ENCODE measurements at regions not wholly inside any gene's neighbourhood (a gene's known extent, or its start where the extent isn't known, plus 50 kb on each side); places are given as distances from the start of the nearest gene placed in this dataset.

- no peak for DNase-seq
Observed at GRCh38 chr7:25895792-25896171, 256.2 kb upstream of the NFE2L3 start.

DNA sequence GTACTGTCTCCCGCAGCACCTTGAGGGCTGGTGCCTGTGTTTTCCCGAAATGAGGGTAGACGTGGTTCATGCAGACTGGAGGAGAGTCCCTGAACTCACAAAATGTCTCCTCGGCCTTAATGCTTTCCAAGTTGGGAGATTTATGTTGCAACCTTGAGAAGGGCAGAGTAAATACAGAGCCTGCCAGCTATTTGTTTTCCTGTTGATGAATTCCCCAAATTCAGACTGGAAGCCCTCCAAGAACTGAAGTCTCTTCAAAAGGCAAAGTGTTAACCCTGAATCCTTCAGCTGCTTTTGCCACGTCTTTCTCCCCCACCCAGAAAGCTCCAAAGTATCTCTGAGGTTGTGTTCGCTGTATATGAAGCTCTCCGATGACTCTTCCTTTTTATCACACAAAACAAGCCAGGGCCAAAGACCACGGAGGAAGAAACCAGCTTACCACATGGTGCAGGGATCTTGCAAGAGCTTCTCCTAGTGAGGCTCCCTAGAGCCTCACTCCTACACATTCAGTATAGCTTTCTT is 254.7 kb upstream of the NFE2L3 start:
- no peak for DNase-seq

- no peak for DNase-seq
Observed at GRCh38 chr7:25900245-25900644, 251.8 kb upstream of the NFE2L3 start.

DNA sequence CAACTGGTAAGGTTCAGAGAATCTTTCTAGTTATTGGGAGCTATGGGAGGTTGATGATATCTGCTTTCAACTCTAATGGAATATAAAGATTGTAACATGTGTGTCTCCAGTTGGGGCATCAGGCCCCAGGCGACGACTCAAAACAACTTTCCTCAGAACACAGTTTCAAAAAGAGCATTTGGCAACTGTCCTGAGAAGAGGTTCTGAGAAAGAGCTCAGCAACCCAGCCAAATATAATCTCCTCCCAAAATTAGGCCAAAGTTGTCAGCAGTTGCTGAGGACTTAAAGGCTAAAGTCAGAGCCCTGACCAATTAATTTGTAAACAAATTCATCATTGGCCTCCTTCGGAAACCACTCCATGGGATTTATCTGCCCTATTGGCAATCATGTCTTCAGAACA is 251.1 kb upstream of the NFE2L3 start:
- no peak for DNase-seq

DNA sequence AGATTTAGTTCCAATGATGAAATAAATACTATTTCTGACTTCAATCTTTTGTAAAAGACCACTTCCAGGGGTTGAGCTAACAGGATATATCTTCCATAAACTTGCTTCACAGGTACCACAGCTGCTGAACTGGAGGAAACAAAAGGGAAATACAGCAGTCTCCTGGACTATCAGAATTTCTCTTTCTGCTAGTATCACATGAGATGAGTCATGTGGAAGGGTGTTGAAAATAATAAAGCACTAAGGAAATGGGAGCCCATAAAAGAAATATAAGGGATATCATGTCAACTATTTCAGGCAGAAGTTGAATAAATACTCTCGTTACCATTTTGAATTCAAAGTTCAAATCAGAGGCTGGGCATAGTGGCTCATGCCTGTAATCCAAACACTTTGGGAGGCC is 250.3 kb upstream of the NFE2L3 start:
- no peak for DNase-seq

DNA sequence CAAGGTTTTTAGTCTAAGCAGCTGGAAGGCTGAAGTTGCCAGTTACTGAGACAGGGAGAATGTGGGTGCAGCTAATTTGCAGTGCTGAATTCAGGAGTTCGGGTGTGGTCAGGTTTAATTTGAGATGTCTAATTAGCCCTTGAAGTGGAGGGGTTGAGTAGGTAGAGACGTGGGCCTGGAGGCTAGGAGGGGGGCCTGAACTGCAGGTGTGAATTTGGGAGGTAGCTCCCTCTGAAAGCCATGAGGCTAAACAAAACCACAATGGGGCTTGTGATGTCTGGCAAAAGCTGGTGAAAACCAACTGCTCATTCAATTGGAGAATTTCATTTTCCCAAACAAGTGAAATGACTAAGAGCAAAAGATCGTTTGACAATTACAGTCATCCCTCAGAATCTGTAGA is 246.0 kb upstream of the NFE2L3 start:
- no peak for DNase-seq

DNA sequence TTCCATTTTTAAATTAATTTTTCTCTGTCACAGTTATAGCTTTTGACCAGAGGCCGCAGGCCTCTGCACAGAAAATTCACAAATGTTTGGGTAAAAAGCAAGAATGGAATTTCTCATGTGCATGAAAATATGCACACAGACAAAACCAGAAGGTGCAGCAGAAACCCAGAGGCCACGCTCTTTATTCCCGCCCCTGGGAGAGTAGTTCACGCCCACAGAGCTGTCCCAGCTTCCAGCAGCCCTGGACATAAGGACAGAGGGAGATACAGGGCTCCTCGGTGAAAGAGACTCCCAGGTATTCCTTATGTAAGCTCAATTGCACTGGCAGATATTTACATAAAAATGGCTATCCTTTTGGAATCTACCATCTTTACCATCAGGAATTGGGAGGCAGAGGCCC is 245.2 kb upstream of the NFE2L3 start:
- no peak for DNase-seq

- no peak for DNase-seq
Observed at GRCh38 chr7:25907214-25907613, 244.8 kb upstream of the NFE2L3 start.

- DNase-seq: no peak
Observed at GRCh38 chr7:25907731-25908130, 244.3 kb upstream of the NFE2L3 start.

- DNase-seq: no peak
Observed at GRCh38 chr7:25908154-25908949, 243.6 kb upstream of the NFE2L3 start.

DNA sequence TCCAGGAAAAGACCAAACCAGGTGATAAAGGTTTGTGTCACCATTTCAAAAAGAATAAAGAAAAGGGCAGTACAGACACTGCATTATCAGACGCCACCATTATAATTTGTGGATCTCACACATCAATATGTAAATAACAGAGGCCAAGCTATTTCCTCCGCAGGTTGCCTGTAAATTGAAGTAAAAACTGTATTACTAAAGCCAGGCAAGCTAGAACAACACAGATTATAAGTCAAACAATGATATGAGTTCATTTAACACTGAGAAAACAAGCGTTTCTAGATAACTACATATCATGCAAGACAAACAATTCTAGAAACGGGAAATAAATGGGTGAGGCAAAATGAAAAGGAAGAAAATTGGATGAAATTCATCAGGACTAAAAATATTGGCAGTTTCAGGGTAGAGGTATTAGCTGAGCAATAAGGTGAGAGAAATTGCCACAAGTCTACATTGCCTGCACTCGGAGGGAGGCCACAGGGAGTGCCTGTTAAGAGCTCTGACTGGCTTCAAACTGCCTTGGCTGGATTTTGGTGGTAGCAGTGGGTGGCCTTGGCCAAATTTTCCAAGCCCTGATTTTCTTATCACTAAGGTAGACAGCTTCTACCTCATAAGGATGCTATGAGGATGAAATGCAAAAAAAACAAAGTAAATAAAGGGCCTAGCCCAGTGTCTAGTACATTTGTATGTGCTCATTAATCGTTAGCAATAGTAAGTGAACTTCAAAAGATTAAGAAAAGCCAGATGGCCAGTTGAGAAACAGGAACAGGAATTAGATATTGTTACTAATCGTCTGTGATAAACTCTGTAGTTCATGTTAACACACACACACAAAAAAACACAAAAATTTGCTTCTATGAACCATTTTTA is 240.0 kb upstream of the NFE2L3 start:
- DNase-seq: no peak

GRCh38 chr7:25913598-25914224 is 238.3 kb upstream of the NFE2L3 start:
- DNase-seq: no peak

GRCh38 chr7:25918731-25919130 is 233.3 kb upstream of the NFE2L3 start:
- DNase-seq: no peak

GRCh38 chr7:25922296-25922695 is 229.7 kb upstream of the NFE2L3 start:
- no peak for DNase-seq

DNA sequence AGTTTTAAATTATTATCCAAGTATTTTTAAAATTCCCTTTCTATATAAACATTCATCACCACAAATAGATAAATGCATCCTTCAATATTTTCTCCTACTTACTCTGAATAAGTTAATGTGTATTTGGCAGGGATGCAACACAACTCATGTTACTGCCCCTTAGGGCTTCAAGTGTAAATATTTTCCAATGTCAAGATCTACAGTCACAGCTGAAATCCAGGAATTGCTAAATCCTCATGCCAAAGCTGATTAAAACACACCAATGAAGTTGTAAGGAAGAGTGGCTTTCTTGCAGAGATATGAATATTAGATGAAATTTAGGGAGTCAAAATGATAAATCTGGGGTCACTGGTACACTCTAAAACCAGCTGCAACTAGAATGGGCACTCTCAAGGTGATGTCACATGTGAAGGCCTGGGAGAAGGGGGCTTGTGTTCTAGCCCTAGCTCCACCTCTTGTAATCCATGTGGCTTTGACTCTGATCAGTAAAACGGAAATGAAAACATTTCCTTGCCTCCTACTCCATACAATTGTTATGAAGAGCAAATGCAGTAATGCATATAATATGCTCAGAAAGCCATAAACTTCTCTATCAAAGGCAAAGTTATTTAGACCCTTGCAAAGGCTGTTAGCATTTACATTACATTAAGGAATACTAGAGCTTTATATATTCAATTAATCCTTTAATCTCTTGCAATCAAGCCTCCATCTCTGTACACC is 228.1 kb upstream of the NFE2L3 start:
- no peak for DNase-seq

DNA sequence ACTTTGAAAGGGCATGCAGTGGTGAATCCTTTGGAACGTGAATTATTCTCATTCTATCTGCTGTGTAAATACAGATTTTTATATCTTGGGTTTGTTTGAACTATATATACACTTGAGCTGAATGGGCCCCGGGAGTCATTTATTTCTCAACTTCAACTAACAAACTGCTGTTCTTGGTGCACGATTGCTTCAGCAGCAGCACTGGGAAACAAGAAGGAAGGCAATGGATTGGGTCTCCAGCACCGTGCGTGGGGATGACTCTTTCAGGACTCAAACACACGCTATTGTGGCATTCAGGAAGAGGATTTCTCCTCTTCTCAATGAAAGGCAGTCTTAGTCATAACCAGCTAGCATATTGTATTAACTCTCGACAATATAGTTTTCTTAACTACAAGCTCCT is 226.0 kb upstream of the NFE2L3 start:
- DNase-seq: no peak

GRCh38 chr7:25926451-25926850 is 225.5 kb upstream of the NFE2L3 start:
- DNase-seq: no peak

GRCh38 chr7:25926891-25927625 is 224.9 kb upstream of the NFE2L3 start:
- DNase-seq: no peak

- no peak for DNase-seq
Observed at GRCh38 chr7:25927626-25927978, 224.4 kb upstream of the NFE2L3 start.

- no peak for DNase-seq
Observed at GRCh38 chr7:25928549-25929330, 223.3 kb upstream of the NFE2L3 start.

DNA sequence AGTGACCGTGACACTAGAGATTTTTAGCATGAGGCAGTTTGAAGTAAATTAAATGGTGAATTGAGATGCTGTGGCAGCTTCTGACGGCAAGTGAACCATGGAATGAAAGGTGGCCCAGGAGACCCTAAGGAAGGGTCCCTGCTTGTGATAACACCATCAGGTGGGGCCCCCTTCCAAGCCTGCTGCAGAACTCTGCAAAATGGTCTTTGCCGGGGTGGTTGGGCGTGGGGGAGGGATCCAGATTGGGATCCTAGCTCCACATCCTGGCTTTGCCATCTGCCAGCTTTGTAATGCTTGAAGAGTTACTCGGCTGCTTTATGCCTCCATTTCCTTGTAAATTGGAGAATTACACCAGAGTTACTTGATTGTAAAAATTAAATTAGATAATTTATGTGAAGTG is 222.6 kb upstream of the NFE2L3 start:
- no peak for DNase-seq

Data from CD4-positive, alpha-beta T cell treated with Interleukin-4 for 1 hour (primary cell).